ENCODE measurements at regions not wholly inside any gene's neighbourhood (a gene's known extent, or its start where the extent isn't known, plus 50 kb on each side); places are given as distances from the start of the nearest gene placed in this dataset.

- TF ChIP-seq CTCF (IDR thresholded peaks at IDR 0.05; ENCODE audit: insufficient read depth, low read length, poor library complexity, severe bottlenecking) = no peak
- no peak for TF ChIP-seq EZH2phosphoT487 (conservative IDR thresholded peaks at IDR 0.05; ENCODE audit: low read length)
Observed at GRCh38 chr12:93149229-93149628, 220.1 kb upstream of the EEA1 start.

Data from SU-DHL-6 (cell line).